ENCODE measurements at regions not wholly inside any gene's neighbourhood (a gene's known extent, or its start where the extent isn't known, plus 50 kb on each side); places are given as distances from the start of the nearest gene placed in this dataset.

GRCh38 chr11:91688672-91689071 lies 535.9 kb upstream of the FAT3 start:
- TF ChIP-seq CTCF (IDR thresholded peaks at IDR 0.05; ENCODE audit: low read depth, low read length) (no peak), EZH2phosphoT487 (IDR thresholded peaks at IDR 0.05; ENCODE audit: low read depth) (no peak)
